GM21423 (cell line): ENCODE measurements at regions not wholly inside any gene's neighbourhood (a gene's known extent, or its start where the extent isn't known, plus 50 kb on each side); places are given as distances from the start of the nearest gene placed in this dataset.
"Not testable (repeated sequence)": the region's sequence is repeated elsewhere in the genome, so short reads cannot be mapped to it uniquely, and the experiment has no call there.

Experiments
- ATAC-seq: cut with Tn5 transposase; IDR thresholded peaks from one replicate; pipeline ENCODE4 v1.9.1; 2021; ENCODE audit warnings: mild to moderate bottlenecking, moderate library complexity; ENCODE audit not compliant: unreplicated experiment

DNA sequence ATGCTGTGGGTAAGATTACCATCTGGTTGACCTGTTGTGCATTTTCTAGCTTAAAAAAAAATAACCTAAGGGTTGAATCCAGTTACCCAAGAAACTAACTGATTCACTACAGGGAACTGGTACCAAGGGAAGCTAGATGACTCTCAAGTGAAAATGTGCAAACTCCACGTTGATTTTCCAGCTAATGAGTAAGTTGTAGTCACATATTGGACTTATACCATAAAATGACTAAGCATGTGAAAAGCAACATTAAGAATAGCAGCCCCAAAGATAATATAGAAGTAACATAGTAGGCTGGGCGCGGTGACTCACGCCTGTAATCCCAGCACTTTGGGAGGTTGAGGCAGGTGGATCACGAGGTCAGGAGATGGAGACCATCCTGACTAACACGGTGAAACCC, 270.9 kb downstream of the SPRY1 start:
- ATAC-seq = no peak

DNA sequence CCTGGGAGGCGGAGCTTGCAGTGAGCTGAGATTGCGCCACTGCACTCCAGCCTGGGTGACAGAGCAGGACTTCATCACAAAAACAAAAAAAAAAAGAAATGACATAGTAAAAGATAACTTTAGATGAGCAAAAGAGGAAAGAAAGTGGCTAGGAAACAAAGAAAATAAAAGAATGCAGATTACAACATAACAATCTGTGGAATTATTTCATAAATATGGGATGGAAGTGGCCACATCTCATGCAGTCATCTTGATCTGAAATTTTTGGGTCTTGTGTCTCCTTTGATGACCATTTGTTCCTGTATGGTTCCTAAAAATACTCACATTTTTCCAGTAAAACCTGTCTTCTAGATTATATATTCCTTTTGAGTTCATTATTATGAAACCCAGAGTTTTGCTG, 271.4 kb downstream of the SPRY1 start:
- no peak for ATAC-seq

- ATAC-seq = peak; percentile 96
Observed at GRCh38 chr4:123671636-123672404, 275.2 kb downstream of the SPRY1 start.

GRCh38 chr4:123672987-123673386, 276.4 kb downstream of the SPRY1 start:
- ATAC-seq = no peak

- no peak for ATAC-seq
Observed at GRCh38 chr4:123673971-123674370, 277.4 kb downstream of the SPRY1 start.

DNA sequence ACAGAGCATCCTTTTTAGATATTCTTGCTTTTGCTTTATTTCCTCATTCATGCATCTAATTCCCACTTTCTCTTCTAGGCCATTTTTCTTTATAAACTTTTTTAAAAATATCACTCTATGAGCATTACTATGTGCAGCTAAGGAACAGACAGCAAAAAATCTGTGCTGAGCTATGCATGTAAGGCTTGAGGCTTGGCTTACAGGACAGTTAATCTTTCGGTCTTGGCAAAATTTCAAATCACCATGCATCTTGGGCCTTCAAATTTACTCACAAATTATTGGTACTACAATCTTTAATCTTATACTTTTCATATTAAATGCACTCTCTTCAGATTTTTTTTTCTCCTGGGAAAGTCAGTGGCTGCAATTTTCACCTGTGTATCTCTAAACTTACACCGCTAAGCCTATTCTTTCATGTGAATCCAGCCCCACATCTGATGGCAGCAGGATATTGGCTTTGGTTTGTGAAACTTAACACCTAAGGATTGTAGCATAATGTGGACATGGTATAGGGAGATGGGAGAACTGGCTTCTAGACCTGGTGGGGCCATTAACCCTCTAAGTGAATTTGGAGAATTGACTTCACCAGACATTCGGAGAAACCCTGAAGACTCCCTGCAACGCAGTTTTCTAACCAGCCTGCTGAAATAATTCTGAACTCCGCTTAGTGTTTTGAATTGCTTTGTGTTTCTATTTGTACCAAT, 278.3 kb downstream of the SPRY1 start:
- ATAC-seq = no peak

GRCh38 chr4:123675567-123675966, 279.0 kb downstream of the SPRY1 start:
- ATAC-seq = no peak

DNA sequence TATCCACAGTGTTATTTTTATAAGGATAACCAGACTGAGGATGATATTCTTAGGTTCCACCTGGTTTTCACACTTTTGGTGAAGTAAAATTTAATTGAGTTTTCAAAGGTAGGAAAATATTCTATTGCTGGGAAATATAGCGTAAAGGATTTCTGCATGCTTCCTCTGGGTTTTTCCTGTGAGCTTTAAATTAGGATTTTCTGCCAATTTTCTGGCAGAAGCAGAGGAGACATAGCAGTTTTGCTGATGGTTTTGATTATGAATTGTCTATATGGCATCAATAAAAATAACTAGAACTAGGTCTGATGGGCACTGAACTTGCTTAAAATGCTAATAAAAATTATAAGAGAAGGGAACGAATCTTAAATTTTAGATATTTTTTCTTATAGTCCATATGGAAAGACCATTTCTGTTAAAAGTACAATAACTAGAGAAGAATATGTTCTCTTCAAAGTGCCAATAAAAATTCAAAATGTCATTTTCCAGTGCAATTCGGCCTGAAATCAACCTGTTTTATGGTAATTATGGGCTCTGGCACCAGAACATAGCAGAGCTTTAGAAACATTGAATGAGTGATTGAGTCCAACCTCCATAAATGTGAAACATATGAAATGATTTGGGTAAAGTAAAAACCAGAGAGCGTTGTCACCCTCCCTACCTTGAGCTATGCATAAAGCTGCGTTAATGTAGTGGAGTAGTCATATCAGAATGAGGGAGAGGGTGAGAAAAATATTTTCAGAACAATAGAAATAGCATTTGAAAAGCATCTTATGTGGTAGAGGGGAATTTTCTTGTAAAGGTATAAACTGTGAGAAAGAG, 279.7 kb downstream of the SPRY1 start:
- ATAC-seq = no peak

- ATAC-seq = no peak
Observed at GRCh38 chr4:123676890-123677229, 280.3 kb downstream of the SPRY1 start.

DNA sequence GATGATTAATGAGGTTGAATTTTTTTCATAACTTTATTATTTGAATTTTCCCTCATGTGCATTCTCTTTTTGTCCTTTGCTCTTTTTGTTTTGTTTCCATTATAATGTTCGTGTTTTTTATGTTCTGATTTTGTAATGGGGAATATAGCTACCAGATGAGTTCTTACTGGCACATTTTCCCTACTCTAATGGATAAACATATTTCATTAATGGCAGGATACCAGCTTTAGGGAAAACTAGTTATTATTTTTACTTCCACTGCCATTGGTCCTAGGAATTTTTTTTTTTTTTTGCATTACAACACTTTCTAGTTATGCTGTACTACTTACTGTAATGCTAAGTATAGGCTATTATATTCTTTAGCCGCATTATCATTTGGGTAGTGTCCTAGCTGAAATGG, 286.3 kb downstream of the SPRY1 start:
- no peak for ATAC-seq

DNA sequence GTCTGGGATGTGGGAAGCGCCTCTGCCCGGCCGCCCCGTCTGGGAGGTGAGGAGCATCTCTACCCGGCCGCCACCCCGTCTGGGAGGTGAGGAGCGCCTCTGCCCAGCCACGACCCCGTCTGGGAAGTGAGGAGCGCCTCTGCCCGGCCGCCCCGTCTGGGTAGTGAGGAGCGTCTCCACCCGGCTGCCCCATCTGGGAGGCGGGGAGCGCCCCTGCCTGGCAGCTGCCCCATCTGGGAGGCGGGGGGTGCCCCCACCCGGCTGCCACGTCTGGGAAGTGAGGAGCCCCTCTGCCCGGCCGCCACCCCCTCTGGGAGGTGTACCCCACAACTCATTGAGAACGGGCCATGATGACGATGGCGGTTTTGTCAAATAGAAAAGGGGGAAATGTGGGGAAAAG, 288.3 kb downstream of the SPRY1 start:
- ATAC-seq = not testable (repeated sequence)

DNA sequence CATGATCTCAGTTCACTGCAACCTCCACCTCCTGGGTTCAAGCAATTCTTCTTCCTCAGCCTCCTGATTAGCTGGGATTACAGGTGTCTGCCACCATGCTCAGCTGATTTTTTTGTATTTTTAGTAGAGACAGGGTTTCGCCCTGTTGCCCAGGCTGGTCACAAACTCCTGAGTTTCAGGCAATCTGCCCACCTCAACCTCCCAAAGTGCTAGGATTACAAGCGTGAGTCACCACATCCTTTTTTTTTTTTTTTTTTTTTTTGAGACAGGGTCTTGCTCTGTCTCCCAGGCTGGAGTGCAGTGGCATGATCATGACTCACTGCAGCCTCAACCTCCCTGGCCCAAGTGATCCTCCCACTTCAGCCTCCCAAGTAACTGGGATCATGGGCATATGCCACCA, 298.9 kb downstream of the SPRY1 start:
- not testable (repeated sequence) for ATAC-seq

- ATAC-seq = no peak
Observed at GRCh38 chr4:123696687-123697086, 300.1 kb downstream of the SPRY1 start.

GRCh38 chr4:123698556-123698955, 302.0 kb downstream of the SPRY1 start:
- ATAC-seq = no peak

- ATAC-seq = no peak
Observed at GRCh38 chr4:123699880-123700771, 303.5 kb downstream of the SPRY1 start.

- no peak for ATAC-seq
Observed at GRCh38 chr4:123701131-123701575, 304.6 kb downstream of the SPRY1 start.

DNA sequence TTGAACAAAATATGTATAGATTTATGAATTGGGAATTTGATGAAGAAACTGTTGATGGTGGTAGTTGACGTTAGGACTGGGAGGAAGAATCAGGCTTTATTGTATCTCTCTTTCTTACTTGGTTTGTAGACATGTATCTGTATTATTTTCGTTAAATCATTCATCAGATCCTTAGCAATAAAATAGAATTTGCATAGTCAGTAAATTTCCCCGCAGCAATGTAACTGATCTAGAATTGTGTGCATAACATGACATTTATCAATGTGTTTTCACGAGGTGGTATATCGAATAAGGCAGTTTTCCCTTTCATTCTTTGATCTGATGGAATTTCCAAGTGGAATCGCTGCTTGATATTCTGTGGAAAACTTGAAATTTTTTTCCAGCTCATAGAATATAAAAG, 308.8 kb downstream of the SPRY1 start:
- ATAC-seq = no peak

DNA sequence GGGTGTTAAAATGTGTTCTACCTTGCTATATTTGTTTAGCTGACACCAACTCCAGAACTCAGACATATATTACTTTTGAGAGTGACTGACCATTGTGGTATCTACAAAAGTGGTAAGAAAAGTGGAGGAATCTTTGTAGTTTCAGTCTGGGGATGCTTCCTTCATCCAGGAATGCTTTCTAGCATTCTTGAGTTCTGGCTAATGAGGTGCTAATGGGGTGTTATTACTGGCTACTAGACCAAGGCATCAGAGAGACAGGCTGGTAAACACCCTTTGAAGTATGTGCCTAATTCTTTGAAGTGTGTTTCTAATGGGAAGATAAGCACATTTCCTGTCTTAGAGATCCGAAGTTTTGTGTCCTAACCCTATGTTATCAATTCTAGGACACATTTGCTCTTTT, 310.4 kb downstream of the SPRY1 start:
- no peak for ATAC-seq

DNA sequence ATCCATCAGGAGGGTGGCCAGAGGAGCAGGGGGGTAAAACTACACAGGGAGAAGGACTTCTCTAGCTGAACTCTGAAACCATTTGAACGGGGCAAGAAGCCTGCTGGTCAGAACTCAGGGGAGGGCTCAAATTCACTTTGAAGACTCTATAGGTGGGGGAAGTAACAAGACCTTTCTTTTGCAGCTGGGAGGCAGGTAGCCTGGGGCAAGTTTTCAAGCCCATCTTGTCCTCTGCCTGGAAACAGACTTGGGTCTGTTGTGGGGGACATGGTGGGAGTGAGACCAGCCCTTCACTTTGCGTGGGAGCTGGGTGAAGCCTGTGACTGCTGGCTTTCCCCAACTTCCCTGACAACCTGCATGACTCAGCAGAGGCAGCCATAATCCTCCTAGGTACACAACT, 312.3 kb downstream of the SPRY1 start:
- ATAC-seq = no peak

DNA sequence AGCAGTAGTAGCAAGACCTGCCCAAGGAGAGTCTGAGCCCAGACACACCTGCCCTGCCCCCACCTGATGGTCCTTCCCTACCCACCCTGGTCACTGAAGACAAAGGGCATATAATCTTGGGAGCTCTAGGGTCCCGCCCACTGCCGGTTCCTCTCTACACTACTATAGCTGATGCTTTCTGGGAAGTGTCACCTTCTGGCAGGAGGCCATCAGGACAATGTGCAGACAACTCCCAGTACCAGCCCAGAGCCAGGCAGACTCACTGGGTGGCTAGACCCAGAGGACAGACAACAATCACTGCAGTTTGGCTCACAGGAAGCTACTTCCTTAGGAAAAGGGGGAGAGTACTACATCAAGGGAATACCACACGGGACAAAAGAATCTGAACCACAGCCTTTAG, 312.7 kb downstream of the SPRY1 start:
- no peak for ATAC-seq

- no peak for ATAC-seq
Observed at GRCh38 chr4:123731035-123731434, 334.4 kb downstream of the SPRY1 start.
